A673 (cell line): ENCODE measurements at regions not wholly inside any gene's neighbourhood (a gene's known extent, or its start where the extent isn't known, plus 50 kb on each side); places are given as distances from the start of the nearest gene placed in this dataset.

Experiments used
- BruUV-seq: library from RNA; stranded (reverse); fragments of 400-500 nt; replicated peaks from 2 replicates; lab custom pipeline; 2021; lab: Mats Ljungman, UMichigan
- CTCF ChIA-PET: fragments of 300-600 bp; sonication (Branson Sonifier 250); formaldehyde crosslinking; loops from one replicate; lab custom pipeline; 2022; ENCODE audit warnings: antibody characterized with exemption; lab: Charles Lee
- POLR2A ChIA-PET: fragments of 300-600 bp; sonication (Branson Sonifier 250); formaldehyde crosslinking; loops from one replicate; lab custom pipeline; 2022; ENCODE audit warnings: antibody characterized with exemption; ENCODE audit not compliant: low non-redundant PET; lab: Charles Lee
- DNase-seq: peaks from one replicate; pipeline ENCODE4 v3.0.0-alpha.2; 2015; ENCODE audit warnings: low spot score
- H3K27ac ChIP-seq: fragments of 200-600 bp; sonication (generic); 2 replicates; pipeline ENCODE4 v1.5.1; 2016; ENCODE audit warnings: mixed run types, low read depth, mild to moderate bottlenecking, mixed read lengths, antibody characterized with exemption, low read length; ENCODE audit not compliant: poor library complexity, severe bottlenecking
- H3K27me3 ChIP-seq: fragments of 200-600 bp; sonication (generic); replicated peaks from 2 replicates; pipeline ENCODE4 v1.6.1; 2017; ENCODE audit warnings: mixed run types, low read depth, mild to moderate bottlenecking, mixed read lengths, antibody characterized with exemption, low read length; ENCODE audit not compliant: insufficient read depth, poor library complexity
- H3K36me3 ChIP-seq: fragments of 200-600 bp; sonication (generic); 2 replicates; pipeline ENCODE4 v1.6.1; 2016; ENCODE audit warnings: mixed run types, mild to moderate bottlenecking, mixed read lengths, antibody characterized with exemption, low read length; ENCODE audit not compliant: insufficient read depth, poor library complexity, severe bottlenecking
- H3K4me1 ChIP-seq: fragments of 200-600 bp; sonication (generic); 2 replicates; pipeline ENCODE4 v1.6.1; 2017; ENCODE audit warnings: mixed run types, mild to moderate bottlenecking, mixed read lengths, antibody characterized with exemption, low read length; ENCODE audit not compliant: insufficient read depth, poor library complexity, severe bottlenecking
- H3K4me3 ChIP-seq: fragments of 200-600 bp; sonication (generic); 2 replicates; pipeline ENCODE4 v1.5.1; 2016; ENCODE audit warnings: low read depth, mixed run types, mild to moderate bottlenecking, mixed read lengths, low read length; ENCODE audit not compliant: poor library complexity, severe bottlenecking
- H3K9me3 ChIP-seq: fragments of 200-600 bp; sonication (generic); 2 replicates; pipeline ENCODE4 v1.6.1; 2016; ENCODE audit warnings: mixed run types, low read depth, mild to moderate bottlenecking, mixed read lengths, antibody characterized with exemption, low read length; ENCODE audit not compliant: poor library complexity, severe bottlenecking
- CTCF ChIP-seq: fragments of 300-800, 200-600 bp; sonication (generic); conservative IDR thresholded peaks from 2 replicates; pipeline ENCODE4 v1.5.1; 2017; ENCODE audit warnings: low read depth, mild to moderate bottlenecking, antibody characterized with exemption, low read length, moderate library complexity, mixed read lengths
- EZH2 ChIP-seq: fragments of 200-600 bp; sonication (generic); IDR thresholded peaks from 2 replicates; pipeline ENCODE4 v1.6.1; 2017; ENCODE audit warnings: borderline replicate concordance, low read depth, mild to moderate bottlenecking, mixed read lengths, antibody characterized with exemption, low read length; ENCODE audit not compliant: poor library complexity, severe bottlenecking
- intact Hi-C: fragments of 100-400 bp; cut with micrococcal nuclease; formaldehyde crosslinking; loops from one replicate; pipeline ENCODE4 v1.10.0; 2022; ENCODE audit not compliant: unreplicated experiment

- no peak for DNase-seq
- BruUV-seq: no TSS peak
- TF ChIP-seq EZH2: no peak
- no peak for TF ChIP-seq CTCF
- Histone ChIP-seq H3K27ac (no peak overlapping the region), H3K9me3 (no peaks in the 10 kb centered on the region), H3K4me3 (no peak overlapping the region), H3K36me3 (no peaks in the 10 kb centered on the region), H3K4me1 (no peaks in the 10 kb centered on the region), H3K27me3 (no peaks in the 10 kb centered on the region)
- ChIA-PET POLR2A (no interaction called here), CTCF (no interaction called here)
- intact Hi-C loops: no loop called here
Observed at GRCh38 chr18:61651880-61652268, 240.9 kb downstream of the RNF152 start.

- intact Hi-C loops: no loop called here
- TF ChIP-seq EZH2: no peak
- no peak for TF ChIP-seq CTCF
- Histone ChIP-seq H3K4me3 (no peak overlapping the region), H3K9me3 (no peaks in the 10 kb centered on the region), H3K4me1 (no peaks in the 10 kb centered on the region), H3K36me3 (no peaks in the 10 kb centered on the region), H3K27me3 (no peaks in the 10 kb centered on the region), H3K27ac (no peak overlapping the region)
- POLR2A ChIA-PET: no interaction called here
- no TSS peak for BruUV-seq
- CTCF ChIA-PET: no interaction called here
- DNase-seq: no peak
Observed at GRCh38 chr18:61651145-61651879, 241.5 kb downstream of the RNF152 start.

- H3K4me3 ChIP-seq: no peak overlapping the region
- POLR2A ChIA-PET: no interaction called here
- DNase-seq: no peak
- no peaks in the 10 kb centered on the region for H3K36me3 ChIP-seq
- no peak overlapping the region for H3K27ac ChIP-seq
- H3K27me3 ChIP-seq: no peaks in the 10 kb centered on the region
- no peaks in the 10 kb centered on the region for H3K9me3 ChIP-seq
- TF ChIP-seq CTCF (no peak), EZH2 (no peak)
- intact Hi-C loops: no loop called here
- no peaks in the 10 kb centered on the region for H3K4me1 ChIP-seq
- BruUV-seq: no TSS peak
- CTCF ChIA-PET: no interaction called here
Observed at GRCh38 chr18:61643884-61644647, 248.7 kb downstream of the RNF152 start.
